GM19395 (cell line): ENCODE measurements at regions not wholly inside any gene's neighbourhood (a gene's known extent, or its start where the extent isn't known, plus 50 kb on each side); places are given as distances from the start of the nearest gene placed in this dataset.

Experiments
- ATAC-seq: cut with Tn5 transposase; IDR thresholded peaks from one replicate; pipeline ENCODE4 v1.9.1; 2021; ENCODE audit warnings: mild to moderate bottlenecking, moderate library complexity; ENCODE audit not compliant: unreplicated experiment

- no peak for ATAC-seq
These were observed 317.8 kb upstream of the MGAT5 start for GRCh38 chr2:133936096-133936495.

DNA sequence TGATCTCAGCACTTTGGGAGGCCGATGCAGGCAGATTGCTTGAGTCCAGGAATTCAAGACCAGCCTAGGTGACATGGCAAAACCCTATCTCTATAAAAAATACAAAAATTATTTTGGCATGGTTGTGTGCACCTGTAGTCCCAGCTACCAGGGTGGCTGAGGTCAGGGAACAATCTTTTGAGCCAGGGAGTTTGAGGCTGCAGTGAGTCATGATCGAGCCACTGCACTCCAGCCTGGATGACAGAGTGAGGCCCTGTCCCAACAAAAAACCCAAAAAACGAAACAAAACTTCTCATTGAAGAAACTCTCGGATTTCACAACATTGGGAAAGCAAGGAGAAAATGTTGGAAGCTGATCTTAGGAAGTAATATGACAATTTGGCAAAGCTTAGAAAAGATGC, 317.3 kb upstream of the MGAT5 start:
- no peak for ATAC-seq

DNA sequence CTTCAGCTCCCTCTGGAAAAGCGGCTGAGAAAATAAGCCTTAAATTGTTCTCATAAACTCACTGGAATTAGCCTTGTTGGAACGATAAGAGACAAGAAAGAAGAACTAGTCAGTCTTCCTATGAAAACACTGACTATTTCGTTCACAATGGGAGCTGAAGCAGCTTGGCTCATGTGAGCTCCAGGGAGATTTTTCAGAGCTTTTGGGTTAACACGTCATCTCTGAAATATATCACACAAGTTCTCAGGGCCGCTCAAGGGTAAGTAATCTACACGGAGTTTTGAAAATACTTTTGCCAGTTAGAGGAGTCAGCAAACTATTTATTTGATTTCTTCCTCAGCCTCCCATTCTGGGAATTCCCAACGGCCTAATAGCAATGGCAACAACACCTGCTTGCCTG, 316.2 kb upstream of the MGAT5 start:
- no peak for ATAC-seq

- no peak for ATAC-seq
These were observed 313.7 kb upstream of the MGAT5 start for GRCh38 chr2:133940134-133940533.

DNA sequence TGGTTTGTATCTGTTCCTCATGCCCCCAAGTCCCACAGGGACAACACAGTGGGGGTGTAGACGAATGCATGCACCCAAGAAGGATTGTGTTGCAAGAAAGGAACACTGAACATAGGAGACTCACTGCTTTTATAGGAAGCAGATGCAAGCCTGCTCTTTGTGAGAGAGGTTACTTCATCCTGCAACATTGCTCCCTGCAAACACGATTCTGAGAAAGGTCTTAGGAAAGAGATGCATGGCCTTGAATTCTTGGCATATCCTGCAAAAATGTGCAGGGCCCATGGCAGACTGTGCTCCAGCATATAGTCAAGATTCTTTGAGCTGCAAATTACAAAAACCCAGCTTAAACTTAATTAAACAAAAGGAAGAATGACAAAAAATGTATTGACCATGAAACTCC, 312.2 kb upstream of the MGAT5 start:
- no peak for ATAC-seq

DNA sequence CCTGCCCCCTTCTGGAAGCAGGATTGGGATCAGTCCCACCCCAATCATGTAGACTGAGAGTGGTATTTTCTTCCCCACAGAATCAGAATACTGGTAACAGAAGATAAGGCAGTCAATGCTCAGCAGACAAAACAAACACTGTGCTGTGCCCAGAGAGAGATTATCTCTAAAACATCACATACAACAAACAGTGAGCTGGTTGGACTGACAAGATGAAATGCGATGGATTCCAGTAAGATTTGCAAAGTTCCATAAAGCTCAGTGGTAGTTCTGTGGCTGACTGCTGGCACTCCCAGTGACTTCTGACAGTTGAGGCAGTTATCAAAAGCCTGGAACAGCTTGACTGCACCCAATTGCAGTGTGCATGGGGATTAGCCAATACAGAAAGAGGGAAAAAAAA, 311.5 kb upstream of the MGAT5 start:
- no peak for ATAC-seq

GRCh38 chr2:133943108-133943507, 310.8 kb upstream of the MGAT5 start:
- ATAC-seq: no peak

DNA sequence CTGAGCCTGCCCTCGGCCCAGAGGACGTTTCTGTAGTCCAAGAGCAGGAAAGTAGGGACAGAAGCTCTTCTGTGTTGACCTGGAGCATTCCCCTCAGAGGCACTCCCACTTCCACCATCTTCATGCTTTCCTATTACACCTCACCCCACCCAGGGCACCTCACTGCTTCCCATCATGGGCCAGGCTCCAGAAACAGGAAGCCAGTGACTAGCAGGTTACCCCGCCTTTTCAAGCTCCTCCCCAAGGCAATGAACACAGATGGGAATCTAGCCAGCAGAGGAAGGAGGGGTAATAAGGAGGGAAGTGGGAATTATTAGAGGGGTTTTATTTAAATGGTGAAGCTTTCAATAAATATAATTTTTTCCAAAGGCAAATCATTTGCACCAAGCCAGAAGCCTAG, 308.8 kb upstream of the MGAT5 start:
- ATAC-seq: no peak

- ATAC-seq: no peak
These were observed 306.8 kb upstream of the MGAT5 start for GRCh38 chr2:133947057-133947456.

GRCh38 chr2:133948610-133949290, 305.1 kb upstream of the MGAT5 start:
- ATAC-seq: no peak

- no peak for ATAC-seq
These were observed 304.3 kb upstream of the MGAT5 start for GRCh38 chr2:133949595-133949994.

DNA sequence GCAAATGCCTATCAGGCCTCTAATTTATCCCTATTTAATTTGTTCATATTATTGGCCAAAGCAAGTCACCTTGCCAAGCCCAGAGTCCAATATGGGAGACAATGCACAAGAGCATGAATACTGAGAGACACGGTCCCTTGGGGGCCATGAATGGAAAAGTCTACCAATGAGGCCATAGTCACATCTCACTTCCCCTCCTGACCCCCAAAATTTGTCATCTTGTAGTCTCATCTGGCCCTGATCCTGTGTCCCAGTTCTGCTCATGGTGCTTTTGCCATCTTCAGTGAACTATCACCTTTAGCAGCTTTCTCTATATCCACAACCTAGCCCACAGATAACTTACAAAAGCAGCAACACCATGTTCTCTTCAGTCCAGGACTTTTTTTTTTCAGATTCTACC, 302.7 kb upstream of the MGAT5 start:
- ATAC-seq: no peak

DNA sequence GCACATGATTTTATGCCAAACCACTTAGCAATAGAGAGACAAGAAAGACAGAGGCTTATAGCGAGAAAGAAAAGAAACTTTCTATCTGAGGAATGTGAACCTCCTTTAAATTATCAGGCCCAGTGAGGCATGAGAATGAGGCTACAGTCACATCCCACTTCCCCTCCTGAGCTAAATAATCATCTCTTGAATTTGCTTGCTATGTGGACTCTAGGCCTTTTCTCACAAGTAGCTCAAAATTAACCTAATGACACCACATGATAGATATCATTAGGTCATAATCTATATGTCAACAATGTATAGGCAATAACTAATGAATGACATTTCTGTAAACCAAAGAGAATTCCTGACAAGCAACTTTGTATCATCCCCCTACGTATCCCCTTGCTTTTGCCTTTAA, 301.5 kb upstream of the MGAT5 start:
- ATAC-seq: peak; percentile 50

GRCh38 chr2:133952896-133953295, 301.0 kb upstream of the MGAT5 start:
- peak; percentile 19 for ATAC-seq

- ATAC-seq: peak; percentile 64
These were observed 300.3 kb upstream of the MGAT5 start for GRCh38 chr2:133953524-133953923.

DNA sequence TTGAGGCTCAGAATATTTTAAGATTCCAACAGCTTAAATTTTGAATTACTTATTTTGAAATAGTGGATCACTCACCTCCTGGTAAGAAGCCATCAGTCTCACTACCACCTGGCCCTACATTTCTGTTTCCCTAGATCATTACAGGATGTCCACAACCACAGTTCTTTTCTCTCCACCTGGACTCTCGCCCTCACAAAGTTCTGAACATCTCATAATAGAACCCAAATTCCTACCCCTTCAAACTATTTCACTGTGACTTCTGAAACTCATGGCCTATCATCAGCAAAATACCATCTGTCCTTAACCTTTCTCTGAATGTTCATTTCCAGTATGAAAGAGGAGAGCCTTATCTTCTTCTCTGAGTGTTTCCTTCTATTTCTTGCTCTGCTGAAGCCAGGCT, 299.2 kb upstream of the MGAT5 start:
- ATAC-seq: no peak

GRCh38 chr2:133955169-133955568, 298.7 kb upstream of the MGAT5 start:
- no peak for ATAC-seq

- ATAC-seq: no peak
These were observed 297.4 kb upstream of the MGAT5 start for GRCh38 chr2:133956434-133956935.

- no peak for ATAC-seq
These were observed 296.0 kb upstream of the MGAT5 start for GRCh38 chr2:133957724-133958480.

DNA sequence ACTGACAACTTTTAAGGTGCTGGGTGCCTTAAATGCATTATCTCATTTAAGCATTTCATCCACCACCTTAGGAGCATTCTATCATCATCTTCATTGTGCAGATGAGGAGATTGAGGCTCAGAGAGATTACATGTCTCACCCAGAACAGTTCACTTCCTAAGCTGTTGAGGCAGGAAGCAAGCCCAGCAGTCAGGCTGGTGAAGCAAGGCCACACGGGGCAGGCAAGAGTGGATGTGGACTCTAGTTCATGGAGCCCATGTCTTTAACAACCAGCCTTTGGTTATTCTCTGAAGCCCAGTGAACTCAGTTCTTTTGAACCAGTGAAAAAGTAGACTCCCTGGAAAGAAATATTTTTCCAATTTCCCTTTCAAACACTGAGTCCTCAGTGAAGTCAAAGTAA, 294.8 kb upstream of the MGAT5 start:
- ATAC-seq: no peak

GRCh38 chr2:133966720-133967304, 287.1 kb upstream of the MGAT5 start:
- no peak for ATAC-seq

GRCh38 chr2:133967326-133967725, 286.5 kb upstream of the MGAT5 start:
- ATAC-seq: no peak
